ENCODE measurements at regions not wholly inside any gene's neighbourhood (a gene's known extent, or its start where the extent isn't known, plus 50 kb on each side); places are given as distances from the start of the nearest gene placed in this dataset.

DNA sequence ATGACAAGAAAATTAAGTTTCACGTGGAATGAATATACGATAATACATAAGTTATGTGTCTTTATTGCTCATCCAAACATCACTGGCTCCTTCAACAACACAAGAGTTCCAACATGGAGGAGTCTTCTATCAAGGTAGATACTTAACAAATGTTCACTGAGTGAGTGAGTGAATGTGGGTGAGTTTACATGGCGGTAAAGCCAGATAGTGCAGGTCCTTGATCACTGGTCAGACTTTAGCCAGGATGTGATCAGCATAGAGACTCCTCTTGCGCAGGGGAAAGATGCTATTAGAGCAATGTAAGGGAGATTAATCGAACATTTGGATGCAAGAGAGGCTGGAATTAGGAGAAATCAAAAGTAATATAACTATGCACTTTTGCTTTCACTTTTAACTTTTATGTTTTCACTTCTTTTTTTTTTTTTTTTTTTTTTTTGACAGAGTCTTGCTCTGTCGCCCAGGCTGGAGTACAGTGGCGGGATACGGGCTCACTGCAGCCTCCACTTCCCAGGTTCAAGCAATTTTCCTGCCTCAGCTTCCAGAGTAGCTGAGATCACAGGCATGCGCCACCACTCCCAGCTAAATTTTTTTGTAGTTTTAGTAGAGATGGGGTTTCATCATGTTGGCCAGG, 249.0 kb upstream of the ID2 start:
- Histone ChIP-seq H4K20me1 (ENCODE audit: insufficient read depth) (no peaks in the 10 kb centered on the region), H3K27me3 (ENCODE audit: insufficient read depth, low read depth) (no peaks in the 10 kb centered on the region), H3K79me2 (ENCODE audit: insufficient read depth, low read depth) (no peaks in the 10 kb centered on the region), H2AFZ (ENCODE audit: low read depth) (no peak overlapping the region), H3K36me3 (ENCODE audit: insufficient read depth) (no peaks in the 10 kb centered on the region), H3K27ac (no peak overlapping the region), H3K9ac (no peak overlapping the region), H3K4me1 (ENCODE audit: low read depth, poor library complexity, severe bottlenecking) (no peaks in the 10 kb centered on the region), H3K4me3 (IDR thresholded peaks at IDR 0.05; ENCODE audit: insufficient read depth, low read depth, low read length) (no peak overlapping the region), H3K4me2 (no peak overlapping the region)
- TF ChIP-seq, protein P1, sequence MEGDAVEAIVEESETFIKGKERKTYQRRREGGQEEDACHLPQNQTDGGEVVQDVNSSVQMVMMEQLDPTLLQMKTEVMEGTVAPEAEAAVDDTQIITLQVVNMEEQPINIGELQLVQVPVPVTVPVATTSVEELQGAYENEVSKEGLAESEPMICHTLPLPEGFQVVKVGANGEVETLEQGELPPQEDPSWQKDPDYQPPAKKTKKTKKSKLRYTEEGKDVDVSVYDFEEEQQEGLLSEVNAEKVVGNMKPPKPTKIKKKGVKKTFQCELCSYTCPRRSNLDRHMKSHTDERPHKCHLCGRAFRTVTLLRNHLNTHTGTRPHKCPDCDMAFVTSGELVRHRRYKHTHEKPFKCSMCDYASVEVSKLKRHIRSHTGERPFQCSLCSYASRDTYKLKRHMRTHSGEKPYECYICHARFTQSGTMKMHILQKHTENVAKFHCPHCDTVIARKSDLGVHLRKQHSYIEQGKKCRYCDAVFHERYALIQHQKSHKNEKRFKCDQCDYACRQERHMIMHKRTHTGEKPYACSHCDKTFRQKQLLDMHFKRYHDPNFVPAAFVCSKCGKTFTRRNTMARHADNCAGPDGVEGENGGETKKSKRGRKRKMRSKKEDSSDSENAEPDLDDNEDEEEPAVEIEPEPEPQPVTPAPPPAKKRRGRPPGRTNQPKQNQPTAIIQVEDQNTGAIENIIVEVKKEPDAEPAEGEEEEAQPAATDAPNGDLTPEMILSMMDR (conservative IDR thresholded peaks at IDR 0.05; ENCODE audit: low read depth, low read length): no peak

DNA sequence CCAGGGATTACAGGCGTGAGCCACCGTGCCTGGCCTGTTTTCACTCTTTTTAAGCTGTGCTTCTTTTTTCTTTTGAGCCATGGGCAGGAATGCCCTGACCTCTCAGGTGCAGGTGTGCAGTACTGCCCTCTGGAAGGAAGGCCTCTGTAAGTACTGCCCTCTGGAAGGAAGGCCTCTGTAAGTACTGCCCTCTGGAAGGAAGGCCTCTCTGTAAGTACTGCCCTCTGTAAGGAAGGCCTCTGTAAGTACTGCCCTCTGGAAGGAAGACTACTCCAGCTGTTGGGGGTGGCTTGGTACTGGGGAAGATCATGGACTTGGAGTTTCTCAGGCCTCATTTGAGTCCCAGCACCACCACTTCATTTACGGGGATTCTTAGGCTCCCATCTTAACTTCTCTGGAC, 248.5 kb upstream of the ID2 start:
- no peaks in the 10 kb centered on the region for H4K20me1 ChIP-seq (ENCODE audit: insufficient read depth)
- no peak overlapping the region for H3K9ac ChIP-seq
- H2AFZ ChIP-seq (ENCODE audit: low read depth): no peak overlapping the region
- H3K27me3 ChIP-seq (ENCODE audit: insufficient read depth, low read depth): no peaks in the 10 kb centered on the region
- H3K36me3 ChIP-seq (ENCODE audit: insufficient read depth): no peaks in the 10 kb centered on the region
- no peaks in the 10 kb centered on the region for H3K4me1 ChIP-seq (ENCODE audit: low read depth, poor library complexity, severe bottlenecking)
- H3K27ac ChIP-seq: no peak overlapping the region
- H3K4me3 ChIP-seq (IDR thresholded peaks at IDR 0.05; ENCODE audit: insufficient read depth, low read depth, low read length): no peak overlapping the region
- no peak overlapping the region for H3K4me2 ChIP-seq
- TF ChIP-seq, protein P1 (conservative IDR thresholded peaks at IDR 0.05; ENCODE audit: low read depth, low read length): no peak
- no peaks in the 10 kb centered on the region for H3K79me2 ChIP-seq (ENCODE audit: insufficient read depth, low read depth)

- TF ChIP-seq, protein P1 (conservative IDR thresholded peaks at IDR 0.05; ENCODE audit: low read depth, low read length): no peak
- Histone ChIP-seq H3K4me3 (IDR thresholded peaks at IDR 0.05; ENCODE audit: insufficient read depth, low read depth, low read length) (no peak overlapping the region), H3K4me2 (no peak overlapping the region), H3K4me1 (ENCODE audit: low read depth, poor library complexity, severe bottlenecking) (no peaks in the 10 kb centered on the region), H3K36me3 (ENCODE audit: insufficient read depth) (no peaks in the 10 kb centered on the region), H3K27me3 (ENCODE audit: insufficient read depth, low read depth) (no peaks in the 10 kb centered on the region), H3K79me2 (ENCODE audit: insufficient read depth, low read depth) (no peaks in the 10 kb centered on the region), H4K20me1 (ENCODE audit: insufficient read depth) (no peaks in the 10 kb centered on the region), H3K9ac (no peak overlapping the region), H3K27ac (no peak overlapping the region), H2AFZ (ENCODE audit: low read depth) (no peak overlapping the region)
These were observed 246.2 kb upstream of the ID2 start for GRCh38 chr2:8435608-8436007.

DNA sequence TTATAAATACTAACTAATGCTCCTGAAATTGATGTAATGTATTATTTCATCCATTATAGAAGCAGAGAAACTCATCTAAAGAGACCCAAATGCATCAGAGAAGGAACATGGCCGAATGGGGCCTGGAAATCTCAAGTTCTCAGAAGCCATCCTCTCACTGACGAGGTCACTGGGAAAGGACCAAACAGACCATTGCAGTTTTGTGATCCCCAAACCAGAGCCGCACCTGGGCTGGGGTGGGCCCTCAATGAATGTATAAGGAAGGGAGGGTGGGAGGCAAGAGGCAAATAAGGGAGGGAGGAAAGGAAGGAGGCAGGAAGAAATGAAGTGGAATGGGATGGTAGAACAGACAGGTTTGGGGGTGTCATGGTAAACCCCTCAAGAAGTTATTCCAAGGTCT, 245.3 kb upstream of the ID2 start:
- TF ChIP-seq, protein P1 (conservative IDR thresholded peaks at IDR 0.05; ENCODE audit: low read depth, low read length): no peak
- Histone ChIP-seq H3K4me2 (no peak overlapping the region), H3K36me3 (ENCODE audit: insufficient read depth) (no peaks in the 10 kb centered on the region), H3K27ac (no peak overlapping the region), H3K79me2 (ENCODE audit: insufficient read depth, low read depth) (no peaks in the 10 kb centered on the region), H2AFZ (ENCODE audit: low read depth) (no peak overlapping the region), H3K27me3 (ENCODE audit: insufficient read depth, low read depth) (no peaks in the 10 kb centered on the region), H3K4me3 (IDR thresholded peaks at IDR 0.05; ENCODE audit: insufficient read depth, low read depth, low read length) (no peak overlapping the region), H4K20me1 (ENCODE audit: insufficient read depth) (no peaks in the 10 kb centered on the region), H3K4me1 (ENCODE audit: low read depth, poor library complexity, severe bottlenecking) (no peaks in the 10 kb centered on the region), H3K9ac (no peak overlapping the region)

All from KMS-11 (cell line).